Mucosa of descending colon (tissue), 3 donors: ENCODE measurements at regions not wholly inside any gene's neighbourhood (a gene's known extent, or its start where the extent isn't known, plus 50 kb on each side); places are given as distances from the start of the nearest gene placed in this dataset.

Source experiments
- ATAC-seq: fragments of 200-7000 bp; cut with Tn5 transposase; one replicate; pipeline ENCODE4 v1.9.1; 2020; ENCODE audit warnings: mild to moderate bottlenecking, moderate library complexity
- DNase-seq, 3 donors: peaks; one replicate each; pipeline ENCODE4 v3.0.0-alpha.2; 2020
- H3K36me3 ChIP-seq: fragments of 200-600 bp; one replicate; pipeline ENCODE4 v1.8.0; 2021; ENCODE audit warnings: low read depth, mild to moderate bottlenecking
- H3K4me1 ChIP-seq: fragments of 200-600 bp; one replicate; pipeline ENCODE4 v1.8.0; 2021; ENCODE audit warnings: low read depth, mild to moderate bottlenecking
- H3K4me3 ChIP-seq: fragments of 200-600 bp; one replicate; pipeline ENCODE4 v1.8.0; 2021; ENCODE audit warnings: mild to moderate bottlenecking
- H3K9me3 ChIP-seq: fragments of 200-600 bp; one replicate; pipeline ENCODE4 v1.8.0; 2021; ENCODE audit warnings: mild to moderate bottlenecking
- CTCF ChIP-seq: fragments of 200-600 bp; IDR thresholded peaks from one replicate; pipeline ENCODE4 v1.8.0; 2022; ENCODE audit warnings: antibody characterized with exemption, mild to moderate bottlenecking
- intact Hi-C, 2 donors: fragments of 100-400 bp; cut with DNase I in 1 of 2; cut with micrococcal nuclease in 1 of 2; formaldehyde crosslinking; loops; one replicate each; pipeline versions ENCODE4 v1.11.0 to v1.11.1; 2022; cut with DNase I, micrococcal nuclease
- donor health status: DM: no; HTN: no; CAD: no; lungs with moderate emphysema.
- donor health status: DM: no; HTN: no; CAD: no.
- donor health status: DM: no; HTN: yes; CAD: no.

- intact Hi-C loops, result no loop called here
- no peaks in the 10 kb centered on the region for H3K4me1 ChIP-seq
- no peak for TF ChIP-seq CTCF
- ATAC-seq, result no peak
- no peaks in the 10 kb centered on the region for H3K9me3 ChIP-seq
- H3K36me3 ChIP-seq, result no peaks in the 10 kb centered on the region
- H3K4me3 ChIP-seq, result no peak overlapping the region
- no peak for DNase-seq
Measured at GRCh38 chr9:69980041-69980440, 63.6 kb upstream of the MAMDC2 start.

GRCh38 chr9:69980591-69980990, 63.1 kb upstream of the MAMDC2 start:
- TF ChIP-seq CTCF, result no peak
- DNase-seq, result no peak
- H3K4me1 ChIP-seq, result no peaks in the 10 kb centered on the region
- ATAC-seq, result no peak
- no peaks in the 10 kb centered on the region for H3K9me3 ChIP-seq
- intact Hi-C loops, result no loop called here
- H3K36me3 ChIP-seq, result no peaks in the 10 kb centered on the region
- H3K4me3 ChIP-seq, result no peak overlapping the region

- no peak for TF ChIP-seq CTCF
- Histone ChIP-seq H3K4me1 (no peaks in the 10 kb centered on the region), H3K36me3 (no peaks in the 10 kb centered on the region), H3K9me3 (no peaks in the 10 kb centered on the region), H3K4me3 (no peak overlapping the region)
- DNase-seq (no peak), ATAC-seq (no peak)
- intact Hi-C loops, result no loop called here
Measured at GRCh38 chr9:69981686-69982445, 61.8 kb upstream of the MAMDC2 start.

- no peak for DNase-seq
- H3K4me3 ChIP-seq, result no peak overlapping the region
- H3K9me3 ChIP-seq, result no peaks in the 10 kb centered on the region
- no peak for ATAC-seq
- H3K36me3 ChIP-seq, result no peaks in the 10 kb centered on the region
- no peaks in the 10 kb centered on the region for H3K4me1 ChIP-seq
- TF ChIP-seq CTCF, result no peak
- intact Hi-C loops, result no loop called here
Measured at GRCh38 chr9:69984831-69985230, 58.8 kb upstream of the MAMDC2 start.

GRCh38 chr9:69985971-69986370, 57.7 kb upstream of the MAMDC2 start:
- ATAC-seq, result no peak
- DNase-seq, result no peak
- TF ChIP-seq CTCF, result no peak
- no peaks in the 10 kb centered on the region for H3K9me3 ChIP-seq
- no peak overlapping the region for H3K4me3 ChIP-seq
- intact Hi-C loops, result no loop called here
- no peaks in the 10 kb centered on the region for H3K36me3 ChIP-seq
- no peaks in the 10 kb centered on the region for H3K4me1 ChIP-seq

GRCh38 chr9:69986970-69987369, 56.7 kb upstream of the MAMDC2 start:
- no peak for DNase-seq
- no peak overlapping the region for H3K4me3 ChIP-seq
- no peak for ATAC-seq
- no peaks in the 10 kb centered on the region for H3K36me3 ChIP-seq
- no peaks in the 10 kb centered on the region for H3K4me1 ChIP-seq
- intact Hi-C loops, result no loop called here
- no peaks in the 10 kb centered on the region for H3K9me3 ChIP-seq
- TF ChIP-seq CTCF, result no peak
